ENCODE measurements at regions not wholly inside any gene's neighbourhood (a gene's known extent, or its start where the extent isn't known, plus 50 kb on each side); places are given as distances from the start of the nearest gene placed in this dataset.

- no peaks in the 10 kb centered on the region for H3K36me3 ChIP-seq (ENCODE audit: control insufficient read depth in 2 of 3, insufficient read depth in 3 of 3, low read length in 3 of 3)
- DNase-seq (no peak), FAIRE-seq (no peak)
- intact Hi-C loops (cut with DNase I): no loop called here
- H3K27me3 ChIP-seq (ENCODE audit: control insufficient read depth, insufficient read depth, low read length): no peaks in the 10 kb centered on the region
- H3K9ac ChIP-seq (ENCODE audit: low read length in 3 of 3): no peak overlapping the region
- H3K4me1 ChIP-seq (ENCODE audit: control insufficient read depth in 2 of 3, insufficient read depth in 2 of 3, low read depth in 1 of 3, low read length in 3 of 3): no peaks in the 10 kb centered on the region
- no peaks in the 10 kb centered on the region for H3K9me3 ChIP-seq (ENCODE audit: control insufficient read depth in 2 of 3, insufficient read depth in 1 of 3, low read length in 3 of 3)
- no peak overlapping the region for H3K4me3 ChIP-seq (ENCODE audit: low read length in 3 of 3)
- H3K27ac ChIP-seq (ENCODE audit: low read depth in 2 of 2, low read length in 2 of 2): no peak overlapping the region
- TF ChIP-seq CTCF (IDR thresholded peaks at IDR 0.05; ENCODE audit: borderline replicate concordance, extremely low read depth, insufficient read depth): no peak
Measured at GRCh38 chr7:79930604-79931003, 204.0 kb upstream of the GNAI1 start.

- H3K27ac ChIP-seq (ENCODE audit: low read depth in 2 of 2, low read length in 2 of 2): no peak overlapping the region
- no peak for TF ChIP-seq CTCF (IDR thresholded peaks at IDR 0.05; ENCODE audit: borderline replicate concordance, extremely low read depth, insufficient read depth)
- H3K4me1 ChIP-seq (ENCODE audit: control insufficient read depth in 2 of 3, insufficient read depth in 2 of 3, low read depth in 1 of 3, low read length in 3 of 3): no peaks in the 10 kb centered on the region
- intact Hi-C loops (cut with DNase I): no loop called here
- no peak overlapping the region for H3K4me3 ChIP-seq (ENCODE audit: low read length in 3 of 3)
- H3K27me3 ChIP-seq (ENCODE audit: control insufficient read depth, insufficient read depth, low read length): no peaks in the 10 kb centered on the region
- no peaks in the 10 kb centered on the region for H3K36me3 ChIP-seq (ENCODE audit: control insufficient read depth in 2 of 3, insufficient read depth in 3 of 3, low read length in 3 of 3)
- FAIRE-seq (no peak), DNase-seq (no peak)
- H3K9ac ChIP-seq (ENCODE audit: low read length in 3 of 3): no peak overlapping the region
- H3K9me3 ChIP-seq (ENCODE audit: control insufficient read depth in 2 of 3, insufficient read depth in 1 of 3, low read length in 3 of 3): no peaks in the 10 kb centered on the region
Measured at GRCh38 chr7:79927116-79927515, 207.5 kb upstream of the GNAI1 start.

- no peak for FAIRE-seq
- no peak for DNase-seq
- Histone ChIP-seq H3K9me3 (ENCODE audit: control insufficient read depth in 2 of 3, insufficient read depth in 1 of 3, low read length in 3 of 3) (no peaks in the 10 kb centered on the region), H3K36me3 (ENCODE audit: control insufficient read depth in 2 of 3, insufficient read depth in 3 of 3, low read length in 3 of 3) (no peaks in the 10 kb centered on the region), H3K9ac (ENCODE audit: low read length in 3 of 3) (no peak overlapping the region), H3K4me1 (ENCODE audit: control insufficient read depth in 2 of 3, insufficient read depth in 2 of 3, low read depth in 1 of 3, low read length in 3 of 3) (no peaks in the 10 kb centered on the region), H3K27ac (ENCODE audit: low read depth in 2 of 2, low read length in 2 of 2) (no peak overlapping the region), H3K27me3 (ENCODE audit: control insufficient read depth, insufficient read depth, low read length) (no peaks in the 10 kb centered on the region), H3K4me3 (ENCODE audit: low read length in 3 of 3) (no peak overlapping the region)
- no peak for TF ChIP-seq CTCF (IDR thresholded peaks at IDR 0.05; ENCODE audit: borderline replicate concordance, extremely low read depth, insufficient read depth)
- intact Hi-C loops (cut with DNase I): no loop called here
Measured at GRCh38 chr7:79923953-79924352, 210.7 kb upstream of the GNAI1 start.

GRCh38 chr7:79922894-79923293 lies 211.7 kb upstream of the GNAI1 start:
- Histone ChIP-seq H3K9ac (ENCODE audit: low read length in 3 of 3) (no peak overlapping the region), H3K27ac (ENCODE audit: low read depth in 2 of 2, low read length in 2 of 2) (no peak overlapping the region), H3K4me3 (ENCODE audit: low read length in 3 of 3) (no peak overlapping the region), H3K4me1 (ENCODE audit: control insufficient read depth in 2 of 3, insufficient read depth in 2 of 3, low read depth in 1 of 3, low read length in 3 of 3) (no peaks in the 10 kb centered on the region), H3K27me3 (ENCODE audit: control insufficient read depth, insufficient read depth, low read length) (no peaks in the 10 kb centered on the region), H3K36me3 (ENCODE audit: control insufficient read depth in 2 of 3, insufficient read depth in 3 of 3, low read length in 3 of 3) (no peaks in the 10 kb centered on the region), H3K9me3 (ENCODE audit: control insufficient read depth in 2 of 3, insufficient read depth in 1 of 3, low read length in 3 of 3) (no peaks in the 10 kb centered on the region)
- FAIRE-seq: no peak
- intact Hi-C loops (cut with DNase I): no loop called here
- no peak for TF ChIP-seq CTCF (IDR thresholded peaks at IDR 0.05; ENCODE audit: borderline replicate concordance, extremely low read depth, insufficient read depth)
- no peak for DNase-seq
